ENCODE measurements at regions not wholly inside any gene's neighbourhood (a gene's known extent, or its start where the extent isn't known, plus 50 kb on each side); places are given as distances from the start of the nearest gene placed in this dataset.

GRCh38 chr18:78576967-78577366 lies 402.7 kb upstream of the SALL3 start:
- Mint-ChIP-seq H3K27me3 (no peaks in the 10 kb centered on the region), H3K9me3 (peaks cover 26% of the 10 kb centered on the region), H3K4me1 (no peaks in the 10 kb centered on the region), H3K36me3 (ENCODE audit: low read depth) (no peaks in the 10 kb centered on the region), H3K4me3 (no peak overlapping the region), H3K27ac (no peak overlapping the region)
- ATAC-seq, result no peak
- DNase-seq, result no peak

- Mint-ChIP-seq H3K9me3 (peaks cover 14% of the 10 kb centered on the region), H3K27ac (no peak overlapping the region), H3K36me3 (ENCODE audit: low read depth) (no peaks in the 10 kb centered on the region)
Measured at GRCh38 chr18:78579449-78579848, 400.2 kb upstream of the SALL3 start.

GRCh38 chr18:78579854-78580577 lies 399.6 kb upstream of the SALL3 start:
- Mint-ChIP-seq H3K4me1 (no peaks in the 10 kb centered on the region), H3K4me3 (no peak overlapping the region)

More at GRCh38 chr18:78579449-78579848, 400.2 kb upstream of the SALL3 start:
- H3K4me1 Mint-ChIP-seq, result no peaks in the 10 kb centered on the region
- no peaks in the 10 kb centered on the region for H3K27me3 Mint-ChIP-seq
- DNase-seq, result no peak
- no peak for ATAC-seq
- H3K4me3 Mint-ChIP-seq, result no peak overlapping the region

DNA sequence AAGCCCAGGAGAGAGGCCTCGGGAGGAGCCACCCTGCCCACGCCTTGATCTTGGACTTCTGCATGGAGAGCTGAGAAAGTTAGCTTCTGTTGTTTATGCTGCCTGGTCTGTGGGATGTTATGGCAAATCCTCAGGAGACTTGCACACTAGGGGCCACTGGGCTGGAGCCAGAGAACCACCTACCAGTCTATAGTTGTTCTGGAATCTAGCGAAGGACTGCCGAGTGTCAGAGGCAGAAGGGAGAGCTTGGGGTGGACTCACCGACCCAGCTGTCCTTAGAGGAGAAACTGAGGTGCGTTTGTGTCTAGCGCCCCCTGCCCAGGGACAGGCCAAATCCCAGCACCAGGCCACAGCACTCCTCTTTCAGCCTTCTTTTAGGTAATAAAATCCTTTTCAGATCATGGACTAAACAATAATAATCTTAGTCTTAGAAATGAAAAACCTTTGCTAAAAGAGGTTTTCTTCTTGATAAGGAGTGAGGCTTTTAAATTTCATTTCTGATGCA lies 398.7 kb upstream of the SALL3 start:
- H3K4me1 Mint-ChIP-seq, result no peaks in the 10 kb centered on the region
- H3K9me3 Mint-ChIP-seq, result peaks cover 5% of the 10 kb centered on the region
- DNase-seq (no peak), ATAC-seq (no peak)
- H3K4me3 Mint-ChIP-seq, result no peak overlapping the region
- no peak overlapping the region for H3K27ac Mint-ChIP-seq
- H3K36me3 Mint-ChIP-seq (ENCODE audit: low read depth), result no peaks in the 10 kb centered on the region
- no peaks in the 10 kb centered on the region for H3K27me3 Mint-ChIP-seq

More at GRCh38 chr18:78579854-78580577, 399.6 kb upstream of the SALL3 start:
- DNase-seq (no peak), ATAC-seq (no peak)
- Mint-ChIP-seq H3K27me3 (no peaks in the 10 kb centered on the region), H3K27ac (no peak overlapping the region), H3K9me3 (peaks cover 9% of the 10 kb centered on the region), H3K36me3 (ENCODE audit: low read depth) (no peaks in the 10 kb centered on the region)

GRCh38 chr18:78582181-78582709 lies 397.4 kb upstream of the SALL3 start:
- Mint-ChIP-seq H3K4me1 (no peaks in the 10 kb centered on the region), H3K4me3 (no peak overlapping the region), H3K27ac (no peak overlapping the region), H3K36me3 (ENCODE audit: low read depth) (no peaks in the 10 kb centered on the region), H3K27me3 (no peaks in the 10 kb centered on the region), H3K9me3 (peaks cover 5% of the 10 kb centered on the region)
- ATAC-seq (no peak), DNase-seq (no peak)

GRCh38 chr18:78582898-78583738 lies 396.5 kb upstream of the SALL3 start:
- DNase-seq (no peak), ATAC-seq (no peak)
- Mint-ChIP-seq H3K4me1 (no peaks in the 10 kb centered on the region), H3K27ac (no peak overlapping the region), H3K36me3 (ENCODE audit: low read depth) (no peaks in the 10 kb centered on the region), H3K27me3 (no peaks in the 10 kb centered on the region), H3K4me3 (no peak overlapping the region), H3K9me3 (peaks cover 5% of the 10 kb centered on the region)

DNA sequence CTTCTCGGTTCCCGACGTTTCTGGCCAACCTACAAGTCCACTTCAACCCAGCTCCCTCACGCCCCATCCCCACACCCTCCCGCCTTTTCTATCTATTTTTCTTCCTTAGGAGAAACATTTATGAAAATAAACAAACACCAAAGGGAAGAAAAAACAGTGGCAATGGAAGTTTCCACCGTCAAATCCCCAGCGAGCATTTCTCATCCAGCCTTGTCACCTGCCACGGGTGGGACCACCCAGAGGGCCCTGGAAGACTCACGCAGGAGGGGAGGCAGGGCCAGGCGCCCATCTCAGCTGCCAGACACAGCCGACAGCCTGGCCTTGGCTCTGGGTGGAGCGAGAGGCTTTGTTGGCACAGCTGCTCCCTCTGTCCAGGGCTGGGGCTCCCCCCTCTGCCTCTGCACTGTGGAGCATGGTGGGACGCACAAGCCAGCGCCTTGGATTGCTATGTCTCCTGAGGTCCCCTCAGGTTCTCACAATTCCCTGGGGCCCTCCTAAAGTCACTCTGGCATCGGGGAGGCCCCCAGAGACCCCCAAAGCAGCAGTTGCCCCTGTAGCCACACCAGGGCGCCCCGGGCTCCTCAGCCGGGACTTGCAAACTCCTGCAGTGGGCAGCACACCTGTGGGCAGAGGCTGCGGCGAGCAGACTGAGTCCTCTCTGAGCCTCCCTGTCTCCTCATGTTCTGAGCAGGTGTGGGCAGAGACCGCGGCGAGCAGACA lies 395.7 kb upstream of the SALL3 start:
- H3K4me3 Mint-ChIP-seq, result no peak overlapping the region
- no peaks in the 10 kb centered on the region for H3K4me1 Mint-ChIP-seq
- no peak for ATAC-seq
- peaks cover 5% of the 10 kb centered on the region for H3K9me3 Mint-ChIP-seq
- no peaks in the 10 kb centered on the region for H3K27me3 Mint-ChIP-seq
- no peaks in the 10 kb centered on the region for H3K36me3 Mint-ChIP-seq (ENCODE audit: low read depth)
- H3K27ac Mint-ChIP-seq, result no peak overlapping the region
- DNase-seq, result no peak

GRCh38 chr18:78584459-78585022 lies 395.1 kb upstream of the SALL3 start:
- no peak overlapping the region for H3K27ac Mint-ChIP-seq
- DNase-seq (no peak), ATAC-seq (no peak)
- no peaks in the 10 kb centered on the region for H3K36me3 Mint-ChIP-seq (ENCODE audit: low read depth)
- no peak overlapping the region for H3K4me3 Mint-ChIP-seq
- H3K4me1 Mint-ChIP-seq, result no peaks in the 10 kb centered on the region
- peaks cover 5% of the 10 kb centered on the region for H3K9me3 Mint-ChIP-seq
- no peaks in the 10 kb centered on the region for H3K27me3 Mint-ChIP-seq

DNA sequence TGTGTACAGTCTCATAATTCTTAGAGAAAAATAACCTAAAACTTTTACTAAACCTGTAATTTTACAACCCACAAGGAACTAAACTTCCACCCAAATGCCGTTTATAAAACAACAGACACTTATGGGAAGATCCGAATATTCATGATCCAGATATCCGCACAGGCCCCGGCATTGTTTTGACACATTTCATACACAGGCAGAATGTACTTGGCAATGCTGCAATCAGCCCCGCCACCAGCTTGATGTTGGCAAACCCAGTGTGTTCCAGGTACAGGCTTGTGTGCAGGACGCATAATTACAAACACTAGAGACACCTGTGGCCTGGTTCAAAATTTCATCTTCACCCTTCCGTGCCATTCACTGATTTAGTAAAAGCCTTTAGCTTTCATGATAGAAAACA lies 393.0 kb upstream of the SALL3 start:
- Mint-ChIP-seq H3K4me1 (no peaks in the 10 kb centered on the region), H3K36me3 (ENCODE audit: low read depth) (no peaks in the 10 kb centered on the region), H3K9me3 (peaks cover 4% of the 10 kb centered on the region), H3K4me3 (no peak overlapping the region), H3K27ac (no peak overlapping the region), H3K27me3 (no peaks in the 10 kb centered on the region)
- no peak for ATAC-seq
- DNase-seq, result no peak

DNA sequence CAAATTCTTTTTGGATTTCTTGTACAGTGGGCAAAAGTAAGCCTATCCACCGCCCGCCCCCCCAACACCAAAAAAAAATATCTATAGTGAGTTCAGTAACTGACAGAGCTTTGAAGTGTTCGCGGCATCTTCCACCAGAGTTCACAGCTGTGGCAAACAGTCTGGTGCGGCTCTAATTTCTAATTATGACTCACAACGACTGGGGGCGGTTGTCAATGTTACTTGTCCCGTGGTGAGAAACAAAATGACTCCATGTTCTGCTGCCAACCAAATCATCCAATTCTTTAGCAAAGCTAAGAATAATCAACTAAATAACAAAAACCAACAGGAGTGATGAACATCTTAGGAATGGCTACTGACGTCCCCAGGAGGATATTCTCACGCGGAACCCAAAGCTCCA lies 392.5 kb upstream of the SALL3 start:
- Mint-ChIP-seq H3K4me3 (no peak overlapping the region), H3K36me3 (ENCODE audit: low read depth) (no peaks in the 10 kb centered on the region), H3K4me1 (no peaks in the 10 kb centered on the region), H3K27ac (no peak overlapping the region), H3K9me3 (peaks cover 2% of the 10 kb centered on the region), H3K27me3 (no peaks in the 10 kb centered on the region)
- ATAC-seq (no peak), DNase-seq (no peak)

DNA sequence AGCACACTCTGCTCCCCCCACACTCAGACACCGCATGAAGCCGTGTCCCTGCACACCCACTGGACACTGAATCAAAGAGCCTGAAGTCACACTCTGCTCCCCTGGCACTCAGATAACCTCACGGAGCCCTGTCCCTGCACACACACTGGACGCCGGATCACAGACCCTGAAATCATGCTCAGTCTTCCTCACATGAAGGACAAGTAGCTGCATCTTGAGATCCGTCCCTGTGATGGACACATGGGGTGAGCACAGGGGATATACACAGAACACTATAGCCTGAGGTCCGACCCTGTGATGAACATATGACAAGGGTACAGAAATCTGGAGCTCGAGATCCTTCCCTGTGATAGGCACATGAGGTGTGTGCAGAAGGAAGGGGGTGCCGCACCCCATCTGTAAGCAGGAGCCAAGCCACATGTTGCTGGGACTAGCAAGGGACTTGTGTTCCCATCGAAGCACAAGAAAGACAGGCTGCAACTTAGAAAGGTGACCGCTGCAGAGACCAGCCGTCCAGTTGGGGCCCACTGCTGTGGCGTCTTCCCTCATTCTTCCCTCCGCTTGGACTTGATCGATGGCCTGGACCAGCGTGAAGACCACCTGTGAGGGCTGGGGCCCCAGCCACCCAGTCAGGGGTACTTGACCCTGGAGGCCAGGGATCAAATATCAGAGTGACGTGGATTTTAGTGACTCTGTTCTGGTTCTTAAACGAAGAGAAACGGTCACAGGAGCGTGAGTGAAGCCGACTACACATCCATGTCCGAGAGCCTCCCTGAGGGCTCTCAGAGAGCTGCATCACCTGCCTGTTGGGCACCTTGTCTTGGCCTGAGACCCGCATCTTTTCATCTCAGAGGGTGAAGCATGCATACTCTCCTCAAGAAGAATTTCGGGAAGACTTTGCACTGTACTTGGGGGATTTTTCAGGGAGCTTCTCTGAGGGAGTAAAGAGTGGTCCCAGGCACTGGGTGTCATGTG lies 391.7 kb upstream of the SALL3 start:
- Mint-ChIP-seq H3K27me3 (no peaks in the 10 kb centered on the region), H3K36me3 (ENCODE audit: low read depth) (no peaks in the 10 kb centered on the region), H3K27ac (no peak overlapping the region), H3K4me1 (no peaks in the 10 kb centered on the region), H3K4me3 (no peak overlapping the region), H3K9me3 (peaks cover 3% of the 10 kb centered on the region)
- DNase-seq (no peak), ATAC-seq (no peak)

GRCh38 chr18:78589916-78590437 lies 389.6 kb upstream of the SALL3 start:
- DNase-seq, result no peak
- Mint-ChIP-seq H3K9me3 (peaks cover 14% of the 10 kb centered on the region), H3K4me3 (no peak overlapping the region), H3K27ac (no peak overlapping the region), H3K27me3 (no peaks in the 10 kb centered on the region), H3K4me1 (no peaks in the 10 kb centered on the region), H3K36me3 (ENCODE audit: low read depth) (no peaks in the 10 kb centered on the region)
- no peak for ATAC-seq

GRCh38 chr18:78595453-78595852 lies 384.2 kb upstream of the SALL3 start:
- H3K36me3 Mint-ChIP-seq (ENCODE audit: low read depth), result no peaks in the 10 kb centered on the region
- no peaks in the 10 kb centered on the region for H3K27me3 Mint-ChIP-seq
- no peak for ATAC-seq
- no peak overlapping the region for H3K27ac Mint-ChIP-seq
- H3K4me1 Mint-ChIP-seq, result no peaks in the 10 kb centered on the region
- no peak for DNase-seq
- no peak overlapping the region for H3K4me3 Mint-ChIP-seq
- H3K9me3 Mint-ChIP-seq, result peaks cover 14% of the 10 kb centered on the region
